DND-41 (cell line): ENCODE measurements at regions not wholly inside any gene's neighbourhood (a gene's known extent, or its start where the extent isn't known, plus 50 kb on each side); places are given as distances from the start of the nearest gene placed in this dataset.

Experiments used
- CTCF ChIP-seq: IDR thresholded peaks from 2 replicates; pipeline ENCODE4 v1.5.1; 2012; ENCODE audit warnings: borderline replicate concordance, low read length, moderate library complexity, mild to moderate bottlenecking; ENCODE audit not compliant: poor library complexity, severe bottlenecking; ENCODE audit errors: extremely low read depth
- EZH2 ChIP-seq: IDR thresholded peaks from 3 replicates; pipeline ENCODE4 v1.6.1; 2012; ENCODE audit warnings: borderline replicate concordance, low read depth, mild to moderate bottlenecking, moderate library complexity, low read length, inconsistent platforms; ENCODE audit not compliant: severe bottlenecking

- TF ChIP-seq CTCF (no peak), EZH2 (no peak)
These were observed 263.6 kb downstream of the PTTG2 start for GRCh38 chr4:38223782-38224236.
